ENCODE measurements at regions not wholly inside any gene's neighbourhood (a gene's known extent, or its start where the extent isn't known, plus 50 kb on each side); places are given as distances from the start of the nearest gene placed in this dataset.

DNA sequence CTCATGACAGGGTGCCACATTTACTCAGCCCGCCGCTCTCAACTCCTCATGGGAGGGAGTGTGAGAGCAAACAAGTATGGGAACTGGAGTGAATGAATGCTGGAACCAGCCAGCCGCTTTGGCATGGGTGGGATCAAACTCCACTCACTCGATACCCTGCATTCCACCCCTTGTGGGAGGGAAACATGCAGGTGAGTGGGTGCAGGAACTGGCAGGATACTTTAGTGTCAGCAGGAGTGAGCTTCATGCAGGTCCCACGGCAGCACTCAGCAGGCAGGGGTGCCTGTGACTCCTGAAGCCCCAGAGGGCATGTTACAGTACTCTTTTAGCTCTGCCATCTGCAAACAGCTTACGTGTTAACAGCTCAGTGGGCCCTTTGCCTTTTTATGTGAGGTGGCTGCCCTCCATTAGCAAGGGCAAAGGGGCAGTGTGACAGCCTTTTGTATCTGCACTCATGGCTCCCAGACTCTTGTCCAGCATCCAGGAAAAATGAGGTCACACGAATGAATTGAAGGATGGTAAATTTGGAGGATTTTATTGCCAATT is 433.2 kb upstream of the NMUR2 start:
- Histone ChIP-seq H3K4me3 (no peak overlapping the region), H3K4me1 (no peaks in the 10 kb centered on the region), H3K27ac (no peak overlapping the region), H3K9me3 (no peaks in the 10 kb centered on the region), H3K27me3 (no peaks in the 10 kb centered on the region), H3K36me3 (no peaks in the 10 kb centered on the region)
- intact Hi-C loops (cut with DNase I) = no loop called here
- ATAC-seq (no peak), DNase-seq (no peak), FAIRE-seq (no peak)
- WGBS, 2 donors = 52 to 53% methylated on average over 7 of the region's 7 CpGs
- TF ChIP-seq, protein P1, sequence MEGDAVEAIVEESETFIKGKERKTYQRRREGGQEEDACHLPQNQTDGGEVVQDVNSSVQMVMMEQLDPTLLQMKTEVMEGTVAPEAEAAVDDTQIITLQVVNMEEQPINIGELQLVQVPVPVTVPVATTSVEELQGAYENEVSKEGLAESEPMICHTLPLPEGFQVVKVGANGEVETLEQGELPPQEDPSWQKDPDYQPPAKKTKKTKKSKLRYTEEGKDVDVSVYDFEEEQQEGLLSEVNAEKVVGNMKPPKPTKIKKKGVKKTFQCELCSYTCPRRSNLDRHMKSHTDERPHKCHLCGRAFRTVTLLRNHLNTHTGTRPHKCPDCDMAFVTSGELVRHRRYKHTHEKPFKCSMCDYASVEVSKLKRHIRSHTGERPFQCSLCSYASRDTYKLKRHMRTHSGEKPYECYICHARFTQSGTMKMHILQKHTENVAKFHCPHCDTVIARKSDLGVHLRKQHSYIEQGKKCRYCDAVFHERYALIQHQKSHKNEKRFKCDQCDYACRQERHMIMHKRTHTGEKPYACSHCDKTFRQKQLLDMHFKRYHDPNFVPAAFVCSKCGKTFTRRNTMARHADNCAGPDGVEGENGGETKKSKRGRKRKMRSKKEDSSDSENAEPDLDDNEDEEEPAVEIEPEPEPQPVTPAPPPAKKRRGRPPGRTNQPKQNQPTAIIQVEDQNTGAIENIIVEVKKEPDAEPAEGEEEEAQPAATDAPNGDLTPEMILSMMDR (IDR thresholded peaks at IDR 0.05) = no peak

DNA sequence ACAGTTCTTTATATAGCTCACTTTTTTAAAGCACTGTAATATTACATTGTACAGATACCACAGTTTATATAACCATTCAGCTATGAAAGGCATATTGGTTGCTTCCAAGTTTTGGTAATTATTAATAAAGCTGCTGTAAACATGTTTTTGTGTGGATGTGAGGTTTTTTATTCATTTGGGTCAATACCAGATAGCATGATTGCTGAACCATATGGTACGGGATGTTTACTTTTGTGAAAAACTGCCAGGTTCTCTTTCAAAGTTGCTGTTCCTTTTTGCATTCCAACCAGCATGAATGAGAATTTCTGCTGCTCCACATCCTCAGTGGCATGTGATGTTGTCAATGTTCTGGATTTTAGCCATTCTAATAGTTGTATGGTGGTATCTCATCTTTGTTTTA is 439.6 kb upstream of the NMUR2 start:
- TF ChIP-seq, protein P1 (IDR thresholded peaks at IDR 0.05) = no peak
- Histone ChIP-seq H3K4me3 (no peak overlapping the region), H3K27ac (no peak overlapping the region), H3K4me1 (peaks cover 0 to 6% (median 0%) of the 10 kb centered on the region in 3 donors), H3K9me3 (no peaks in the 10 kb centered on the region), H3K36me3 (no peaks in the 10 kb centered on the region), H3K27me3 (peaks cover 0 to 7% (median 0%) of the 10 kb centered on the region in 4 donors)
- DNase-seq (no peak), ATAC-seq (no peak), FAIRE-seq (no peak)
- intact Hi-C loops (cut with DNase I) = no loop called here
- 9 to 14% methylated on average over 1 of the region's 1 CpG for WGBS, 2 donors

DNA sequence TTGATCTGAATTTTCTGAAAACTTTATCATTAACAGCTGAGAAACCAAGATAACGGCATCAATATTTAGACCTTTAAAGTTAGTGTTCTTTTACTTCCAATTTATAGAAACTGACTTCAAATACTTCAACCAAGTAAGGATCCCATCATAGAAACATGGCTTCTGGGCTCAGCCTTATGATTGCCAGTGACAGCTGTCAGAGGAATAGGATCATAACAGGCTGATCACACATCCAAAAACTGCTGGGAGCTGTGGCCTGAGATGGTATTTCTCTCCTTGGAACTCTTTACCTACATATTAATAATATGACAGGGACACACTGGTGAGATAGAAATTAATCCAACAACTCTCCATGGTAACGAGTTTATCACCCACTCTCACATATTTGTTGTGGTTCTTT is 448.3 kb upstream of the NMUR2 start:
- no peaks in the 10 kb centered on the region for H3K9me3 ChIP-seq
- WGBS, 2 donors = 55 to 63% methylated on average over 2 of the region's 2 CpGs
- TF ChIP-seq, protein P1 (IDR thresholded peaks at IDR 0.05) = no peak
- no peak overlapping the region for H3K4me3 ChIP-seq
- no peak for ATAC-seq
- H3K4me1 ChIP-seq = no peaks in the 10 kb centered on the region
- H3K27me3 ChIP-seq = peaks cover 0 to 7% (median 0%) of the 10 kb centered on the region in 4 donors
- H3K36me3 ChIP-seq = no peaks in the 10 kb centered on the region
- no peak overlapping the region for H3K27ac ChIP-seq
- FAIRE-seq = no peak
- intact Hi-C loops (cut with DNase I) = no loop called here
- DNase-seq = no peak

DNA sequence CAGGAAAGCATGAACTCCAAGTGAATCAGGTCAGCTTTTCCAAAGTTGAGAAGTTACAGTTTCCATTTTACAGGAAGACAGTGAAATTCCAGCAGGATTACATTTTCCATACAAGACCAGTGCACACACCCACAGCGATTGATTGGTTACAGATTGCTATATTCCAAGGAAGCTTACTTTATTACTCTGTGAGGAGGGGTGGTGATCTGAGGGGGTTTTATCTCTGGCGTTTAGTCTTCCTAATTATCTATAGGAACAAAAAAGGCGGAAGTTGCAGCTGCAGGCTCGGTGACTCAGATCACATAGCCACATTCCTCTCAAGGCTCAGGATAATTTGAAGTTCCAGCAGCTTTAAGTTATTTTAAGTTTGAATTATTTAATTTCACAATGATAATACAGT is 450.4 kb upstream of the NMUR2 start:
- no peak for ATAC-seq
- Histone ChIP-seq H3K4me1 (no peaks in the 10 kb centered on the region), H3K4me3 (no peak overlapping the region), H3K27me3 (no peaks in the 10 kb centered on the region), H3K9me3 (no peaks in the 10 kb centered on the region), H3K36me3 (no peaks in the 10 kb centered on the region), H3K27ac (no peak overlapping the region)
- intact Hi-C loops (cut with DNase I) = no loop called here
- TF ChIP-seq, protein P1 (IDR thresholded peaks at IDR 0.05) = no peak
- DNase-seq = no peak
- no peak for FAIRE-seq
- WGBS, 2 donors = 59 to 70% methylated on average over 4 of the region's 4 CpGs

DNA sequence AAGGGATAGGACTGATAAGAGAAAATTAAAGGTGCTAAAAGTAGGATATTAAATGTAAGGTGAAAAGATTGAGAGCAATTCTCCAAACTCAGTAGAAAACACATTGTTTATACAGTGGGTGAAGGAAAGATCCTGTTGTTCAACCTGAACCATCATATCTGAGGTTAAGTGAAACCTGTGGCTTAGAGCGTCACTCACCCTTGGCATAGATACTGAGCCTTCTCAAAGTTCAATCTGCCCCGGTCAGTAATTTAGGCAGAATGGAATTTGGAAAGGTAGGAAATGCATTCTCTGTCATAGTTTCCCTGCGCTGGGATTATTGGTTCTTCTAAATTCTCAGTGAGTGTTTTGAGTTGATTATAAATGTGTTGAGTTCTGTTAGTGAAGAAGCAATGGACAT is 456.2 kb upstream of the NMUR2 start:
- TF ChIP-seq, protein P1 (IDR thresholded peaks at IDR 0.05) = no peak
- WGBS, 2 donors = 49 to 63% methylated on average over 3 of the region's 3 CpGs
- Histone ChIP-seq H3K9me3 (no peaks in the 10 kb centered on the region), H3K27ac (no peak overlapping the region), H3K4me1 (no peaks in the 10 kb centered on the region), H3K4me3 (no peak overlapping the region), H3K36me3 (no peaks in the 10 kb centered on the region), H3K27me3 (no peaks in the 10 kb centered on the region)
- no peak for ATAC-seq
- intact Hi-C loops (cut with DNase I) = no loop called here
- FAIRE-seq = no peak
- no peak for DNase-seq

Data from pancreas (tissue), 10 donors.